H1 (cell line): ENCODE measurements at regions not wholly inside any gene's neighbourhood (a gene's known extent, or its start where the extent isn't known, plus 50 kb on each side); places are given as distances from the start of the nearest gene placed in this dataset.

Experiments
- ASH2L ChIP-seq: fragments of 200-600, 300-600 bp; sonication (generic); IDR thresholded peaks from one replicate; pipeline ENCODE4 v1.7.1; 2017; ENCODE audit warnings: low read length
- CEBPB ChIP-seq: IDR thresholded peaks from 2 replicates; pipeline ENCODE4 v1.6.1; 2012; ENCODE audit warnings: low read depth, low read length
- EP300 ChIP-seq, 2 experiments: IDR thresholded peaks; 1 replicate in 1 of 2; 2 replicates in 1 of 2; pipeline ENCODE4 v1.6.1; 2011 to 2012; ENCODE audit warnings: low read depth in 2 of 2, low read length in 2 of 2, mild to moderate bottlenecking in 2 of 2, borderline replicate concordance in 1 of 2, inconsistent platforms in 1 of 2, moderate library complexity in 1 of 2
- EZH2 ChIP-seq: fragments of 200-600 bp; sonication (generic); IDR thresholded peaks from 2 replicates; pipeline ENCODE4 v1.7.1; 2012; ENCODE audit warnings: low read depth, mild to moderate bottlenecking, moderate library complexity, low read length, inconsistent platforms; ENCODE audit not compliant: severe bottlenecking
- GABPA ChIP-seq: IDR thresholded peaks from 2 replicates; pipeline ENCODE4 v1.6.1; 2011; ENCODE audit warnings: mild to moderate bottlenecking, low read length, moderate library complexity, borderline replicate concordance; ENCODE audit not compliant: insufficient read depth
- POLR2A ChIP-seq, 2 experiments: IDR thresholded peaks; 1 replicate in 1 of 2; 2 replicates in 1 of 2; pipeline ENCODE4 v1.6.1; 2011; ENCODE audit warnings: low read depth in 2 of 2, low read length in 2 of 2, mild to moderate bottlenecking in 2 of 2; ENCODE audit errors: control extremely low read depth in 1 of 2
- RFX5 ChIP-seq: IDR thresholded peaks from 2 replicates; pipeline ENCODE4 v1.6.1; 2011; ENCODE audit warnings: low read depth, low read length, improper control_type of control experiment, borderline replicate concordance
- SAP30 ChIP-seq: fragments of 300-600 bp; sonication (generic); IDR thresholded peaks from 2 replicates; pipeline ENCODE4 v1.7.1; 2012; ENCODE audit warnings: low read length, moderate library complexity, mild to moderate bottlenecking, inconsistent platforms; ENCODE audit not compliant: insufficient read depth, insufficient replicate concordance
- YY1 ChIP-seq: IDR thresholded peaks from 2 replicates; pipeline ENCODE4 v1.6.1; 2011; ENCODE audit warnings: low read depth, mild to moderate bottlenecking, low read length
- TF ChIP-seq, protein P1 (sequence below), 3 experiments: IDR thresholded peaks; 1 replicate in 2 of 3; 2 replicates in 1 of 3; pipeline versions ENCODE4 v1.5.1 to v1.6.1; 2011; ENCODE audit warnings: low read length in 3 of 3, mild to moderate bottlenecking in 3 of 3, inconsistent platforms in 2 of 3, low read depth in 1 of 3, moderate library complexity in 1 of 3; ENCODE audit not compliant: insufficient read depth in 1 of 3; ENCODE audit errors: control extremely low read depth in 1 of 3

DNA sequence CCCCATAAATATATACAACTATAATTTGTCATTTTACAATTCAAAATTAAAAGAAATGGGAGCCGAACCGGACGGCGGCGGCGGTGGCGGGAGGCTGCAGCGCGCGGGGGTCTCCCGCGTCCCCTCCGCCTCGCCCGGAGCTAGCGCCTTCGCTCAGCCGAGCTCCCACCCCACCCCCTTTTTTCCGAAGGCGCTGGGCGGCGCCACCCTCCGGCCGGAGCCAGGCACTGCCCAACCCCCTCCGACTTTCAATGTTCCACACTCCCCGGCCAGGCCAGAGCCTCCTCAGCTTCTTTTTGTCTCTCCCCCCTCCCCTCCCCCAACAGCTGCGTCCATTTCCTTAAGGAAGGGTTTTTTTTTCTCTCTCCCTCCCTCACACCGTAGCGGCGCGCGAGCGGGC is 214.1 kb upstream of the GEMIN8 start:
- TF ChIP-seq CEBPB (no peak), EP300 (IDR thresholded peaks at IDR 0.05; ENCODE audit: borderline replicate concordance in 1 of 2, low read depth in 2 of 2, low read length in 2 of 2) (no peak), SAP30 (no peak), YY1 (no peak), EZH2 (no peak), GABPA (no peak), RFX5 (no peak), POLR2A (IDR thresholded peaks at IDR 0.05; ENCODE audit: control extremely low read depth in 1 of 2, low read depth in 2 of 2, low read length in 2 of 2) (no peak), ASH2L (no peak)
- TF ChIP-seq, protein P1, sequence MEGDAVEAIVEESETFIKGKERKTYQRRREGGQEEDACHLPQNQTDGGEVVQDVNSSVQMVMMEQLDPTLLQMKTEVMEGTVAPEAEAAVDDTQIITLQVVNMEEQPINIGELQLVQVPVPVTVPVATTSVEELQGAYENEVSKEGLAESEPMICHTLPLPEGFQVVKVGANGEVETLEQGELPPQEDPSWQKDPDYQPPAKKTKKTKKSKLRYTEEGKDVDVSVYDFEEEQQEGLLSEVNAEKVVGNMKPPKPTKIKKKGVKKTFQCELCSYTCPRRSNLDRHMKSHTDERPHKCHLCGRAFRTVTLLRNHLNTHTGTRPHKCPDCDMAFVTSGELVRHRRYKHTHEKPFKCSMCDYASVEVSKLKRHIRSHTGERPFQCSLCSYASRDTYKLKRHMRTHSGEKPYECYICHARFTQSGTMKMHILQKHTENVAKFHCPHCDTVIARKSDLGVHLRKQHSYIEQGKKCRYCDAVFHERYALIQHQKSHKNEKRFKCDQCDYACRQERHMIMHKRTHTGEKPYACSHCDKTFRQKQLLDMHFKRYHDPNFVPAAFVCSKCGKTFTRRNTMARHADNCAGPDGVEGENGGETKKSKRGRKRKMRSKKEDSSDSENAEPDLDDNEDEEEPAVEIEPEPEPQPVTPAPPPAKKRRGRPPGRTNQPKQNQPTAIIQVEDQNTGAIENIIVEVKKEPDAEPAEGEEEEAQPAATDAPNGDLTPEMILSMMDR (IDR thresholded peaks at IDR 0.05; ENCODE audit: control extremely low read depth in 1 of 3, insufficient read depth in 1 of 3, low read depth in 1 of 3, low read length in 3 of 3): peak; percentile 34 to 37 (median 37)
